ENCODE measurements at regions not wholly inside any gene's neighbourhood (a gene's known extent, or its start where the extent isn't known, plus 50 kb on each side); places are given as distances from the start of the nearest gene placed in this dataset.

- H3K4me3 ChIP-seq (ENCODE audit: low read depth, low read length), result no peak overlapping the region
- DNase-seq (ENCODE audit: low read depth), result no peak
- no peak for TF ChIP-seq CTCF (conservative IDR thresholded peaks at IDR 0.05; ENCODE audit: low read depth, low read length)
These were observed 593.0 kb upstream of the TENM3 start for GRCh38 chr4:181650033-181650825.

GRCh38 chr4:181656748-181657147 is 586.5 kb upstream of the TENM3 start:
- DNase-seq (ENCODE audit: low read depth), result no peak
- no peak for TF ChIP-seq CTCF (conservative IDR thresholded peaks at IDR 0.05; ENCODE audit: low read depth, low read length)

GRCh38 chr4:181659202-181659601 is 584.0 kb upstream of the TENM3 start:
- no peak for DNase-seq (ENCODE audit: low read depth)
- H3K4me3 ChIP-seq (ENCODE audit: low read depth, low read length), result no peak overlapping the region
- no peak for TF ChIP-seq CTCF (conservative IDR thresholded peaks at IDR 0.05; ENCODE audit: low read depth, low read length)

More at GRCh38 chr4:181656748-181657147, 586.5 kb upstream of the TENM3 start:
- no peak overlapping the region for H3K4me3 ChIP-seq (ENCODE audit: low read depth, low read length)

- no peak for DNase-seq (ENCODE audit: low read depth)
- no peak overlapping the region for H3K4me3 ChIP-seq (ENCODE audit: low read depth, low read length)
- no peak for TF ChIP-seq CTCF (conservative IDR thresholded peaks at IDR 0.05; ENCODE audit: low read depth, low read length)
These were observed 583.3 kb upstream of the TENM3 start for GRCh38 chr4:181659876-181660275.

- no peak overlapping the region for H3K4me3 ChIP-seq (ENCODE audit: low read depth, low read length)
- no peak for DNase-seq (ENCODE audit: low read depth)
- TF ChIP-seq CTCF (conservative IDR thresholded peaks at IDR 0.05; ENCODE audit: low read depth, low read length), result no peak
These were observed 582.1 kb upstream of the TENM3 start for GRCh38 chr4:181661090-181661489.

- no peak for DNase-seq (ENCODE audit: low read depth)
- no peak overlapping the region for H3K4me3 ChIP-seq (ENCODE audit: low read depth, low read length)
- TF ChIP-seq CTCF (conservative IDR thresholded peaks at IDR 0.05; ENCODE audit: low read depth, low read length), result no peak
These were observed 581.3 kb upstream of the TENM3 start for GRCh38 chr4:181661923-181662322.

- DNase-seq (ENCODE audit: low read depth), result no peak
- no peak for TF ChIP-seq CTCF (conservative IDR thresholded peaks at IDR 0.05; ENCODE audit: low read depth, low read length)
- no peak overlapping the region for H3K4me3 ChIP-seq (ENCODE audit: low read depth, low read length)
These were observed 580.8 kb upstream of the TENM3 start for GRCh38 chr4:181662383-181662782.

All from epithelial cell of proximal tubule (primary cell).